Spleen (tissue), 11 donors: ENCODE measurements at regions not wholly inside any gene's neighbourhood (a gene's known extent, or its start where the extent isn't known, plus 50 kb on each side); places are given as distances from the start of the nearest gene placed in this dataset.

Source experiments
- DNase-seq: peaks from one replicate; pipeline ENCODE4 v3.0.0-alpha.2; 2020
- H3K27ac ChIP-seq, 8 donors: fragments of 200-600 bp; sonication (generic) in 7 of 8; 1 replicate in 4 of 8; 2 replicates in 4 of 8; pipeline versions ENCODE4 v1.5.0 to v1.8.0; 2016 to 2021; ENCODE audit warnings: inconsistent platforms in 4 of 8, mild to moderate bottlenecking in 4 of 8, moderate library complexity in 1 of 8
- H3K27me3 ChIP-seq, 7 donors: fragments of 200-600 bp; sonication (generic) in 6 of 7; replicated peaks in 1 of 7; 1 replicate in 4 of 7; 2 replicates in 3 of 7; pipeline versions ENCODE4 v1.5.0 to v1.8.0; 2016 to 2021; ENCODE audit warnings: inconsistent platforms in 3 of 7, mild to moderate bottlenecking in 1 of 7
- H3K36me3 ChIP-seq, 6 donors: fragments of 200-600 bp; sonication (generic) in 5 of 6; 1 replicate in 4 of 6; 2 replicates in 2 of 6; pipeline versions ENCODE4 v1.5.0 to v1.8.0; 2016 to 2021; ENCODE audit warnings: inconsistent platforms in 2 of 6
- H3K4me1 ChIP-seq, 6 donors: fragments of 200-600 bp; sonication (generic) in 5 of 6; 1 replicate in 3 of 6; 2 replicates in 3 of 6; pipeline versions ENCODE4 v1.5.0 to v1.8.0; 2016 to 2021; ENCODE audit warnings: inconsistent platforms in 3 of 6
- H3K4me3 ChIP-seq, 8 donors: fragments of 200-600 bp; sonication (generic) in 7 of 8; 1 replicate in 4 of 8; 2 replicates in 4 of 8; pipeline versions ENCODE4 v1.5.0 to v1.8.0; 2016 to 2021; ENCODE audit warnings: inconsistent platforms in 4 of 8, mild to moderate bottlenecking in 4 of 8, moderate library complexity in 2 of 8
- H3K9me3 ChIP-seq, 8 donors: fragments of 200-600 bp; sonication (generic) in 7 of 8; 1 replicate in 4 of 8; 2 replicates in 4 of 8; pipeline versions ENCODE4 v1.5.0 to v1.8.0; 2016 to 2021; ENCODE audit warnings: inconsistent platforms in 4 of 8
- CTCF ChIP-seq, 11 experiments: fragments of 200-600 bp in 7 of 11; fragments of 450-650 bp in 4 of 11; sonication (generic) in 4 of 11; IDR thresholded peaks in 8 of 11; conservative IDR thresholded peaks in 3 of 11; 1 replicate in 7 of 11; 2 replicates in 4 of 11; pipeline versions ENCODE4 v1.4.0 to v1.8.0; 2016 to 2021; ENCODE audit warnings: antibody characterized with exemption in 11 of 11, inconsistent platforms in 4 of 11, mild to moderate bottlenecking in 1 of 11
- POLR2A ChIP-seq, 3 donors: fragments of 450-650 bp; IDR thresholded peaks; one replicate each; pipeline ENCODE4 v1.5.1; 2017; ENCODE audit warnings: antibody characterized with exemption in 3 of 3, mild to moderate bottlenecking in 1 of 3
- POLR2AphosphoS5 ChIP-seq, 3 donors: sonication (generic); formaldehyde crosslinking; IDR thresholded peaks; one replicate each; pipeline ENCODE4 v1.5.1; 2017; ENCODE audit warnings: antibody characterized with exemption in 3 of 3
- WGBS, 5 donors: extraction: QIAGEN DNeasy Blood & Tissue Kit in 3 of 5; methylation state at CpG; one replicate each; pipeline versions ENCODE4 v1.1.5 to v1.1.7; 2013 to 2018; 5-methylcytosine and 5-hydroxymethylcytosine counted together
- intact Hi-C: fragments of 100-400 bp; cut with DNase I; formaldehyde crosslinking; loops from one replicate; pipeline ENCODE4 v1.15.0; 2023; ENCODE audit warnings: low total_unique reads
- donor health status: healthy with polysubstance abuse.
- donor health status: DM: no; HTN: no; CAD: no; lungs with moderate emphysema.
- donor health status: DM: no; HTN: no; CAD: no.
- donor health status: Bipolar disorder and iron deficiency.
- donor health status: healthy.
- donor health status: DM: no; HTN: no; CAD: no.
- donor health status: DM: yes; HTN: yes; CAD: no.

- intact Hi-C loops, result no loop called here
- TF ChIP-seq POLR2AphosphoS5 (IDR thresholded peaks at IDR 0.05), result no peak
- TF ChIP-seq POLR2A (IDR thresholded peaks at IDR 0.05), result no peak
- no peak for TF ChIP-seq CTCF (IDR thresholded peaks at IDR 0.05 in 8 of 11, conservative IDR thresholded peaks at IDR 0.05 in 3 of 11)
- Histone ChIP-seq H3K9me3 (peaks cover 0 to 17% (median 14%) of the 10 kb centered on the region in 8 donors), H3K4me1 (no peaks in the 10 kb centered on the region), H3K27ac (no peak overlapping the region), H3K36me3 (no peaks in the 10 kb centered on the region), H3K27me3 (peaks cover 0 to 11% (median 0%) of the 10 kb centered on the region in 7 donors), H3K4me3 (no peak overlapping the region)
- WGBS, 5 donors, result 66 to 77% (median 72%) methylated on average over 2 of the region's 2 CpGs
- DNase-seq, result no peak
Measured at GRCh38 chr15:91670108-91670507, 183.4 kb upstream of the SLCO3A1 start.

GRCh38 chr15:91678003-91678402, 175.5 kb upstream of the SLCO3A1 start:
- Histone ChIP-seq H3K4me3 (no peak overlapping the region), H3K27ac (no peak overlapping the region), H3K9me3 (peaks cover 0 to 22% (median 18%) of the 10 kb centered on the region in 8 donors), H3K4me1 (no peaks in the 10 kb centered on the region), H3K36me3 (no peaks in the 10 kb centered on the region), H3K27me3 (peaks cover 0 to 21% (median 0%) of the 10 kb centered on the region in 7 donors)
- DNase-seq, result no peak
- WGBS, 5 donors, result 48 to 83% (median 69%) methylated on average over 2 of the region's 2 CpGs
- TF ChIP-seq POLR2A (IDR thresholded peaks at IDR 0.05), result no peak
- TF ChIP-seq CTCF (IDR thresholded peaks at IDR 0.05 in 8 of 11, conservative IDR thresholded peaks at IDR 0.05 in 3 of 11), result no peak
- no peak for TF ChIP-seq POLR2AphosphoS5 (IDR thresholded peaks at IDR 0.05)
- intact Hi-C loops, result no loop called here

GRCh38 chr15:91679447-91679846, 174.1 kb upstream of the SLCO3A1 start:
- no peaks in the 10 kb centered on the region for H3K4me1 ChIP-seq
- 56 to 83% (median 64%) methylated on average over 2 of the region's 2 CpGs for WGBS, 5 donors
- H3K27me3 ChIP-seq, result peaks cover 0 to 25% (median 0%) of the 10 kb centered on the region in 7 donors
- no peak for DNase-seq
- no peak overlapping the region for H3K27ac ChIP-seq
- TF ChIP-seq POLR2A (IDR thresholded peaks at IDR 0.05) (no peak), POLR2AphosphoS5 (IDR thresholded peaks at IDR 0.05) (no peak), CTCF (IDR thresholded peaks at IDR 0.05 in 8 of 11, conservative IDR thresholded peaks at IDR 0.05 in 3 of 11) (no peak)
- peaks cover 0 to 13% (median 10%) of the 10 kb centered on the region in 8 donors for H3K9me3 ChIP-seq
- H3K36me3 ChIP-seq, result no peaks in the 10 kb centered on the region
- no peak overlapping the region for H3K4me3 ChIP-seq
- intact Hi-C loops, result no loop called here

GRCh38 chr15:91685436-91685835, 168.1 kb upstream of the SLCO3A1 start:
- WGBS, 5 donors, result 80 to 89% (median 87%) methylated on average over 1 of the region's 1 CpG
- intact Hi-C loops, result no loop called here

More at GRCh38 chr15:91685436-91685835, 168.1 kb upstream of the SLCO3A1 start:
- DNase-seq, result no peak
- no peak for TF ChIP-seq CTCF (IDR thresholded peaks at IDR 0.05 in 8 of 11, conservative IDR thresholded peaks at IDR 0.05 in 3 of 11)
- TF ChIP-seq POLR2A (IDR thresholded peaks at IDR 0.05), result no peak
- no peak for TF ChIP-seq POLR2AphosphoS5 (IDR thresholded peaks at IDR 0.05)
- no peak overlapping the region for H3K4me3 ChIP-seq
- H3K27me3 ChIP-seq, result peaks cover 0 to 29% (median 0%) of the 10 kb centered on the region in 7 donors
- no peak overlapping the region for H3K27ac ChIP-seq
- H3K36me3 ChIP-seq, result no peaks in the 10 kb centered on the region
- H3K4me1 ChIP-seq, result no peaks in the 10 kb centered on the region
- no peaks in the 10 kb centered on the region for H3K9me3 ChIP-seq
